ENCODE measurements at regions not wholly inside any gene's neighbourhood (a gene's known extent, or its start where the extent isn't known, plus 50 kb on each side); places are given as distances from the start of the nearest gene placed in this dataset.
"Not testable (repeated sequence)": the region's sequence is repeated elsewhere in the genome, so short reads cannot be mapped to it uniquely, and the experiment has no call there.

DNA sequence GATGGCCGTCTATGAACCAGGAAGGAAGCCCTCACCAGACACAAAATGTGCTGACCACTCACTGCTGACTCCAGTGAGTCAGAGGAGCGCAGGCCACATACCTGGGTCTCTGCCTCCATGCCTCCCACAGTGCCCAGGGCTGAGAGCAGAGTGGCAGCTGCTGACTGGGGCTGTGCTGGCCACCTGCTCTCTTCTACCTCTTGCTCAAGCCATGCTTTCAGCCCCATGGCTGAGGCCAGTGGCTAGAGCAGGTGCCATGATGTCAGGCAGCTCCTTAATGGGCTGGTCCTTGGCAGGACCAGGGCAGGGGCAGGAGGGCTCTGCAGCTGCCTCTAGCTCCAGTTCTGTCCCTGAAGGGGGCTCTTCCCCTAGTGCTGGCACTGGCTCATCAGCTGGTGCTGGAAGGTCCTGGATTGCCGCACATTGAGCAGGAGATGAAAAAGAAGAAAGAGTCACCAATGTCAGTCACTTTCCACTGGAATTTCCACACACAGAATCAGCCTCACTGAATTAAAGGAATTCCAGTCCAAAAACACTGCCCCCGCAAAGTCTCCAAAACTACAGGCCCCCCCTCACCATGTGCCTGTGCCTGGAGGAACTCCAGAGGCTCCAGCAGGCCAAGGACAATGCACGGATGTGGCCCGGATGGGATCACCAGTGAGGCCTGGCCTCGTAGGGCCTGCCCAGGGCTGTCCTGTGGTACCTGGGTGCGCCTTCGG, 86.4 kb downstream of the GGTLC2 start:
- no peak overlapping the region for H2AFZ ChIP-seq (ENCODE audit: low read depth, low read length)
- H3K9ac ChIP-seq (ENCODE audit: low read length): no peak overlapping the region
- no peak overlapping the region for H4K8ac ChIP-seq (ENCODE audit: low read length)
- no peak overlapping the region for H2BK5ac ChIP-seq (ENCODE audit: low read depth, low read length, poor library complexity, severe bottlenecking)
- no peak for DNase-seq
- WGBS: 77% methylated on average over 9 of the region's 9 CpGs
- H3K4me1 ChIP-seq (ENCODE audit: control insufficient read depth, insufficient read depth, low read depth, low read length): no peaks in the 10 kb centered on the region
- H3K79me1 ChIP-seq (replicated peaks; ENCODE audit: low read length, poor library complexity, severe bottlenecking): no peaks in the 10 kb centered on the region
- H4K91ac ChIP-seq (ENCODE audit: low read length): no peak overlapping the region
- no peak overlapping the region for H3K4ac ChIP-seq (ENCODE audit: low read depth in 1 of 2, low read length in 2 of 2)
- no peak overlapping the region for H2BK120ac ChIP-seq (ENCODE audit: low read depth, low read length)
- H3K36me3 ChIP-seq (ENCODE audit: control insufficient read depth in 1 of 2, insufficient read depth in 2 of 2, low read depth in 1 of 2, low read length in 2 of 2): no peaks in the 10 kb centered on the region
- no peaks in the 10 kb centered on the region for H3K9me3 ChIP-seq (ENCODE audit: control insufficient read depth, low read length)
- no peak overlapping the region for H2BK15ac ChIP-seq (ENCODE audit: low read depth, poor library complexity, severe bottlenecking)
- no peak overlapping the region for H3K23ac ChIP-seq (ENCODE audit: low read length in 2 of 2)
- H3K4me2 ChIP-seq (ENCODE audit: low read length, poor library complexity, severe bottlenecking): no peak overlapping the region
- H3K27me3 ChIP-seq (ENCODE audit: control insufficient read depth in 1 of 2, insufficient read depth in 1 of 2, low read length in 2 of 2): peaks cover 8 to 36% of the 10 kb centered on the region in 2 experiments
- no peak overlapping the region for H3K14ac ChIP-seq (ENCODE audit: low read length in 2 of 2)
- H3K27ac ChIP-seq (ENCODE audit: low read length, poor library complexity, severe bottlenecking): no peak overlapping the region
- no peak overlapping the region for H2AK5ac ChIP-seq (ENCODE audit: low read length, severe bottlenecking)
- no peak overlapping the region for H2BK12ac ChIP-seq (ENCODE audit: low read length in 2 of 2)
- no peak overlapping the region for H3K4me3 ChIP-seq (ENCODE audit: insufficient read depth in 1 of 2, low read depth in 1 of 2, low read length in 2 of 2)
- no peak overlapping the region for H3K18ac ChIP-seq (ENCODE audit: low read depth in 1 of 2, low read length in 2 of 2)

DNA sequence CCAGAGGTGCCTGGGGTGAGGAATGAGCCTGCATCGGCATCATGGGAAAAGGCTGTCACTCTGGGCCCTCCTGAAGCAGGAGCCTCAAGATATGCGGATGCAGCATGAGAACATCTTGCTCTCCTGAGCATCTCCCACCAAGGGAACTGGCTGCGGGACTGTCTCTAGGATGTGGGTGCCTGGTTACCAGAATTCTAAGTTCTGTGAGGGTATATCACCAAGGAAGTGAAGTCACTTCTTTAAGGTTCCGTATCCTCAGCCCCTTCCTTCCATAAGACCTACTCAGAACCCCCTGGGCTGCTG, 86.9 kb downstream of the GGTLC2 start:
- Histone ChIP-seq H3K4ac (ENCODE audit: low read depth in 1 of 2, low read length in 2 of 2) (no peak overlapping the region), H2BK120ac (ENCODE audit: low read depth, low read length) (no peak overlapping the region), H4K8ac (ENCODE audit: low read length) (no peak overlapping the region), H2AFZ (ENCODE audit: low read depth, low read length) (no peak overlapping the region), H3K4me1 (ENCODE audit: control insufficient read depth, insufficient read depth, low read depth, low read length) (no peaks in the 10 kb centered on the region), H2BK5ac (ENCODE audit: low read depth, low read length, poor library complexity, severe bottlenecking) (no peak overlapping the region), H3K9ac (ENCODE audit: low read length) (no peak overlapping the region), H4K91ac (ENCODE audit: low read length) (no peak overlapping the region), H3K4me2 (ENCODE audit: low read length, poor library complexity, severe bottlenecking) (no peak overlapping the region), H3K27ac (ENCODE audit: low read length, poor library complexity, severe bottlenecking) (no peak overlapping the region), H3K18ac (ENCODE audit: low read depth in 1 of 2, low read length in 2 of 2) (no peak overlapping the region), H3K79me1 (replicated peaks; ENCODE audit: low read length, poor library complexity, severe bottlenecking) (no peaks in the 10 kb centered on the region), H3K14ac (ENCODE audit: low read length in 2 of 2) (no peak overlapping the region), H3K9me3 (ENCODE audit: control insufficient read depth, low read length) (no peaks in the 10 kb centered on the region), H2AK5ac (ENCODE audit: low read length, severe bottlenecking) (no peak overlapping the region), H3K27me3 (ENCODE audit: control insufficient read depth in 1 of 2, insufficient read depth in 1 of 2, low read length in 2 of 2) (peaks cover 8 to 41% of the 10 kb centered on the region in 2 experiments), H3K36me3 (ENCODE audit: control insufficient read depth in 1 of 2, insufficient read depth in 2 of 2, low read depth in 1 of 2, low read length in 2 of 2) (no peaks in the 10 kb centered on the region), H2BK12ac (ENCODE audit: low read length in 2 of 2) (no peak overlapping the region), H3K4me3 (ENCODE audit: insufficient read depth in 1 of 2, low read depth in 1 of 2, low read length in 2 of 2) (no peak overlapping the region), H2BK15ac (ENCODE audit: low read depth, poor library complexity, severe bottlenecking) (no peak overlapping the region), H3K23ac (ENCODE audit: low read length in 2 of 2) (no peak overlapping the region)
- no peak for DNase-seq
- 50% methylated on average over 3 of the region's 4 CpGs for WGBS

DNA sequence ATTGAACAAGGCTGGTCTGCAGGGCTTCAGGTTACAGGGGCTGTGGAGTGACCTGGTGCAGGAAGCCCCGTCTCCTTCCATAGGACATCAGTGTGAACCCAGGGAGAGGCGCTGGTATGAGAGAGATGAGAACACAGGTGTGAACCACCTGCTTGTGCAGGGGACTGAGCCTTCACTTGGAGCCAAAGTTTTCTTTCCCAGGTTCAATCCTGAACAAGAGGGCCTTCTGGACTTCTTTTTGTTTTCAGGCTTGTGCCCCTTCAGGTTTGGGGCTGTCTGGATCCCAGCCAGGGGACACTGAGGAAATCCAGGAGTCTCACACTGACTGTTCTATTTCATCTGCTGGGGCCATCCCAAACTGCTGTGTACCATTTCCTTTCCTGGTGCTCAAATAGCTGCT, 88.6 kb downstream of the GGTLC2 start:
- not testable (repeated sequence) for H3K4me1 ChIP-seq (ENCODE audit: control insufficient read depth, insufficient read depth, low read depth, low read length); H3K4me3 ChIP-seq (ENCODE audit: insufficient read depth in 1 of 2, low read depth in 1 of 2, low read length in 2 of 2); H2AK5ac ChIP-seq (ENCODE audit: low read length, severe bottlenecking); H2BK5ac ChIP-seq (ENCODE audit: low read depth, low read length, poor library complexity, severe bottlenecking); H3K9ac ChIP-seq (ENCODE audit: low read length); H3K36me3 ChIP-seq (ENCODE audit: control insufficient read depth in 1 of 2, insufficient read depth in 2 of 2, low read depth in 1 of 2, low read length in 2 of 2); H2BK12ac ChIP-seq (ENCODE audit: low read length in 2 of 2); H4K91ac ChIP-seq (ENCODE audit: low read length); H2BK120ac ChIP-seq (ENCODE audit: low read depth, low read length); H3K14ac ChIP-seq (ENCODE audit: low read length in 2 of 2); H3K23ac ChIP-seq (ENCODE audit: low read length in 2 of 2); H3K9me3 ChIP-seq (ENCODE audit: control insufficient read depth, low read length); H3K4me2 ChIP-seq (ENCODE audit: low read length, poor library complexity, severe bottlenecking); H3K18ac ChIP-seq (ENCODE audit: low read depth in 1 of 2, low read length in 2 of 2); H3K4ac ChIP-seq (ENCODE audit: low read depth in 1 of 2, low read length in 2 of 2); H2AFZ ChIP-seq (ENCODE audit: low read depth, low read length); H3K79me1 ChIP-seq (replicated peaks; ENCODE audit: low read length, poor library complexity, severe bottlenecking); H4K8ac ChIP-seq (ENCODE audit: low read length); DNase-seq; H3K27ac ChIP-seq (ENCODE audit: low read length, poor library complexity, severe bottlenecking); H2BK15ac ChIP-seq (ENCODE audit: low read depth, poor library complexity, severe bottlenecking)
- 10% methylated on average over 2 of the region's 2 CpGs for WGBS
- peaks cover 15 to 58% of the 10 kb centered on the region in 2 experiments for H3K27me3 ChIP-seq (ENCODE audit: control insufficient read depth in 1 of 2, insufficient read depth in 1 of 2, low read length in 2 of 2)

DNA sequence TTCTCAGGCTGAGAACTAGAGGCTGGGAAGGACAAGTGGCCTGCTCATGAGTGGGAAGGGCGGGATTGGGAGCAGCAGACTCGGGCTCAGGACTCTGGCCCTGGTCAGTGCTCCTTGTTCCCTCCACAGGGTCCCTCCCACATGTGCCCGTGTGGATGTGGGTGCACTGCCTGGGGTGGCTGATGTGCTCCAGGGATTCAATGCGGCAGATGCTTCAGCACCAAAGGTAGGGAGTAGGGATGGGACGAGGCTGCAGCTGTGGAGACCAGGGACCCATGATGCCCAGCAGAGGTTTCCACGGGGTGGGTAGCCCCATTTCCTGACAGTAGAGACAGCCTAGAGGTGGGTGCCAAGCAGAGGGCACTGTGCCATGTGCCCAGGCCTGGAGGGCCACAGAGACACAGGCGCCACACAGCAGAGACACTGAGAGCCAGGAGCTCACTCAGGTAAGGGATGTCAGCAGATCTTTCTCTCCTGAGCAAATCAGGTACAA, 89.5 kb downstream of the GGTLC2 start:
- H3K9me3 ChIP-seq (ENCODE audit: control insufficient read depth, low read length): no peaks in the 10 kb centered on the region
- H4K91ac ChIP-seq (ENCODE audit: low read length): no peak overlapping the region
- H3K9ac ChIP-seq (ENCODE audit: low read length): no peak overlapping the region
- H3K79me1 ChIP-seq (replicated peaks; ENCODE audit: low read length, poor library complexity, severe bottlenecking): no peaks in the 10 kb centered on the region
- DNase-seq: no peak
- no peak overlapping the region for H2BK15ac ChIP-seq (ENCODE audit: low read depth, poor library complexity, severe bottlenecking)
- no peak overlapping the region for H3K18ac ChIP-seq (ENCODE audit: low read depth in 1 of 2, low read length in 2 of 2)
- no peak overlapping the region for H2BK120ac ChIP-seq (ENCODE audit: low read depth, low read length)
- H3K4ac ChIP-seq (ENCODE audit: low read depth in 1 of 2, low read length in 2 of 2): no peak overlapping the region
- H2BK5ac ChIP-seq (ENCODE audit: low read depth, low read length, poor library complexity, severe bottlenecking): no peak overlapping the region
- no peaks in the 10 kb centered on the region for H3K4me1 ChIP-seq (ENCODE audit: control insufficient read depth, insufficient read depth, low read depth, low read length)
- WGBS: 59% methylated on average over 7 of the region's 7 CpGs
- H3K36me3 ChIP-seq (ENCODE audit: control insufficient read depth in 1 of 2, insufficient read depth in 2 of 2, low read depth in 1 of 2, low read length in 2 of 2): no peaks in the 10 kb centered on the region
- no peak overlapping the region for H3K27ac ChIP-seq (ENCODE audit: low read length, poor library complexity, severe bottlenecking)
- no peak overlapping the region for H3K4me3 ChIP-seq (ENCODE audit: insufficient read depth in 1 of 2, low read depth in 1 of 2, low read length in 2 of 2)
- H2BK12ac ChIP-seq (ENCODE audit: low read length in 2 of 2): no peak overlapping the region
- H4K8ac ChIP-seq (ENCODE audit: low read length): no peak overlapping the region
- H3K14ac ChIP-seq (ENCODE audit: low read length in 2 of 2): no peak overlapping the region
- no peak overlapping the region for H2AFZ ChIP-seq (ENCODE audit: low read depth, low read length)
- peaks cover 21 to 67% of the 10 kb centered on the region in 2 experiments for H3K27me3 ChIP-seq (ENCODE audit: control insufficient read depth in 1 of 2, insufficient read depth in 1 of 2, low read length in 2 of 2)
- no peak overlapping the region for H2AK5ac ChIP-seq (ENCODE audit: low read length, severe bottlenecking)
- no peak overlapping the region for H3K23ac ChIP-seq (ENCODE audit: low read length in 2 of 2)
- no peak overlapping the region for H3K4me2 ChIP-seq (ENCODE audit: low read length, poor library complexity, severe bottlenecking)

Data from mesenchymal stem cell (in vitro differentiated cells and primary cell).